ENCODE measurements at regions not wholly inside any gene's neighbourhood (a gene's known extent, or its start where the extent isn't known, plus 50 kb on each side); places are given as distances from the start of the nearest gene placed in this dataset.

DNA sequence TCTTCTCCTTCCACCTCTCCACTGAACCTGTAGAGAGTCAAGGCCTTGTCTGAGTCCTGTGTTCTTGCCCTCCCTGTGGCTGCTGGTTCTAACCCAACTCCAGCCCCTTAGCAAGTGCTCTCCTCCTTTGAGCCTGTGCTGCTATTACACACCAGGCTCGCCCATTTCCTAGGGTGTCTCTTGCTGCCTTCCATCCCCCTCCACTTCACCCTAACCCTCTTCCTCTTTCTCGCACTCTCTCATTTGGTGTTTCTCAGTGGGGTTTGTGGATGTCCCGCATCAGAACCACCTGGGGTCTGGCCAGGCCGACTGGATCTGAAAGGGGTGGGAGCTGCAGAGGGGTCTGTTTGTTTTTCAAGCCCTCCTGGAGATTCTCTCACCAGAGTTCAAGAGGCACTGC lies 156.7 kb downstream of the SPRY1 start:
- TF ChIP-seq POLR2AphosphoS5 (IDR thresholded peaks at IDR 0.05; ENCODE audit: low read depth, low read length) = no peak
- TF ChIP-seq POLR2A (IDR thresholded peaks at IDR 0.05; ENCODE audit: low read depth, low read length) = no peak

Data from GM12892 (cell line).